Common myeloid progenitor, CD34-positive (primary cell): ENCODE measurements at regions not wholly inside any gene's neighbourhood (a gene's known extent, or its start where the extent isn't known, plus 50 kb on each side); places are given as distances from the start of the nearest gene placed in this dataset.

Experiments used
- CTCF ChIA-PET: fragments of 350-600 bp; sonication (Branson Sonifier 250); formaldehyde crosslinking; loops from one replicate; lab custom pipeline; 2021; ENCODE audit warnings: antibody characterized with exemption; lab: Charles Lee
- POLR2A ChIA-PET: fragments of 350-600 bp; sonication (Branson Sonifier 250); formaldehyde crosslinking; loops from one replicate; lab custom pipeline; 2021; ENCODE audit warnings: antibody characterized with exemption; lab: Charles Lee
- DNase-seq, 3 donors: peaks; one replicate each; pipeline versions ENCODE4 v3.0.0 to v3.0.0-alpha.2; 2013
- H3K27ac ChIP-seq, 2 experiments: 1 replicate in 1 of 2; 2 replicates in 1 of 2; pipeline ENCODE4 v1.7.0; 2013; ENCODE audit warnings: inconsistent platforms in 2 of 2, low read length in 2 of 2, mild to moderate bottlenecking in 2 of 2, low read depth in 1 of 2, moderate library complexity in 1 of 2; ENCODE audit not compliant: severe bottlenecking in 2 of 2, insufficient read depth in 1 of 2, poor library complexity in 1 of 2
- H3K27me3 ChIP-seq, 5 experiments: replicated peaks in 2 of 5; 1 replicate in 3 of 5; 2 replicates in 2 of 5; pipeline versions ENCODE4 v1.6.1 to v1.7.0; 2013; ENCODE audit warnings: low read length in 4 of 5, mild to moderate bottlenecking in 2 of 5, moderate library complexity in 2 of 5, inconsistent platforms in 1 of 5; ENCODE audit not compliant: insufficient read depth in 5 of 5, control insufficient read depth in 4 of 5
- H3K36me3 ChIP-seq, 4 experiments: 1 replicate in 2 of 4; 2 replicates in 2 of 4; pipeline versions ENCODE4 v1.6.1 to v1.7.0; 2013; ENCODE audit warnings: low read length in 3 of 4, control low read depth in 1 of 4, mild to moderate bottlenecking in 1 of 4; ENCODE audit not compliant: control insufficient read depth in 4 of 4, insufficient read depth in 4 of 4
- H3K4me1 ChIP-seq, 4 experiments: 1 replicate in 3 of 4; 2 replicates in 1 of 4; pipeline versions ENCODE4 v1.6.1 to v1.7.1; 2013; ENCODE audit warnings: low read length in 3 of 4, mild to moderate bottlenecking in 3 of 4, control low read depth in 1 of 4, inconsistent platforms in 1 of 4, moderate library complexity in 1 of 4; ENCODE audit not compliant: control insufficient read depth in 4 of 4, insufficient read depth in 4 of 4; ENCODE audit errors: control extremely low read depth in 1 of 4
- H3K4me3 ChIP-seq, 7 experiments: 1 replicate in 4 of 7; 2 replicates in 3 of 7; pipeline versions ENCODE4 v1.5.1 to v1.7.0; 2013; ENCODE audit warnings: mild to moderate bottlenecking in 7 of 7, low read length in 6 of 7, moderate library complexity in 6 of 7, inconsistent platforms in 2 of 7, low read depth in 2 of 7, control low read depth in 1 of 7; ENCODE audit not compliant: insufficient read depth in 4 of 7, control insufficient read depth in 1 of 7; ENCODE audit errors: extremely low read depth in 1 of 7
- H3K9me3 ChIP-seq, 5 experiments: 1 replicate in 4 of 5; 2 replicates in 1 of 5; pipeline versions ENCODE4 v1.6.1 to v1.7.1; 2013; ENCODE audit warnings: low read length in 4 of 5, mild to moderate bottlenecking in 2 of 5, inconsistent platforms in 1 of 5, low read depth in 1 of 5, moderate library complexity in 1 of 5; ENCODE audit not compliant: control insufficient read depth in 4 of 5, insufficient read depth in 2 of 5; ENCODE audit errors: control extremely low read depth in 1 of 5
- WGBS: methylation state at CpG from one replicate; pipeline ENCODE4 v1.1.5; 2013; ENCODE audit not compliant: insufficient coverage; 5-methylcytosine and 5-hydroxymethylcytosine counted together

DNA sequence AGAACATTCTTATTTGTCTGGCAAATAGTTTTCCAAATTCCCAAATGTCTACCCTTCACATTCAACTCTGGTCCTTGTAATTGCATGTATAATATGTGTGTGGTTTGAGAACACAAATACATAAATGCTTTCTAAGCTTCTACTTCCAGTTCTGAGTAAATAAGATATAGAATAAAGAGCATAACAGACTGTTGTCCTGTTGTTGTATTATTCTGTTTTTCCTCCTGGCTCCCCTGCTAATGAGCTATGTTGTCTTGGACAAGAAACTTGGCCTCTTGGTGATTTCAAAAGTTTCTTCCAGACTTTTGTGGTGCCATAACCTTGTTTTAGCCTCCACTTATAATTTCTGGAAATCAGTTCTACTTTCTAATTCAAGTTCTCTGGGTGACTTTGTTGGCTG lies 75.3 kb upstream of the USP38 start:
- H3K9me3 ChIP-seq, result no peaks in the 10 kb centered on the region
- no peaks in the 10 kb centered on the region for H3K4me1 ChIP-seq
- H3K36me3 ChIP-seq, result no peaks in the 10 kb centered on the region
- no peak overlapping the region for H3K27ac ChIP-seq
- H3K27me3 ChIP-seq, result no peaks in the 10 kb centered on the region
- ChIA-PET POLR2A (no interaction called here), CTCF (no interaction called here)
- H3K4me3 ChIP-seq, result no peak overlapping the region
- no peak for DNase-seq

DNA sequence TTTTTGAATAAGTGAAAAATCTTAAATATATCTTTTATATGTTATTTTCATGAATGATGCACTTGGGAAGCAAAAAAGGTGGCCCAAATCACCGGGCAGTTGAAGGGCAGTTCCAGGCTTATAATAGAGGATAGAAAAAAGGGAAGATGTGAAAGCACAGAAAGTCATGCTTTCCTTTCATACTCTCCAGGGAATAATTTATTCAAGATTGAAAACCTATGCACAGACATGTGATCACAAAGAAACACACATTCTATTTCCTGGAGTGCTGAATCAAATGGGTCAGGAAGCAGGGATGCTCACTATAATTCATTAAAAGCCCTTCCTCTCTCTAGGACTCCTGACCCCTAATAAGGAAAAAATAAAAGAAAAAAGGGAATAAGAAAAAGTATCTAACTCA lies 66.1 kb upstream of the USP38 start:
- no peaks in the 10 kb centered on the region for H3K4me1 ChIP-seq
- ChIA-PET POLR2A (no interaction called here), CTCF (no interaction called here)
- WGBS, result no CpG with 5 or more reads among the region's 1 CpG
- no peak for DNase-seq
- H3K9me3 ChIP-seq, result peaks cover 0 to 2% (median 0%) of the 10 kb centered on the region in 5 experiments
- no peaks in the 10 kb centered on the region for H3K27me3 ChIP-seq
- H3K27ac ChIP-seq, result no peak overlapping the region
- no peaks in the 10 kb centered on the region for H3K36me3 ChIP-seq
- H3K4me3 ChIP-seq, result no peak overlapping the region

DNA sequence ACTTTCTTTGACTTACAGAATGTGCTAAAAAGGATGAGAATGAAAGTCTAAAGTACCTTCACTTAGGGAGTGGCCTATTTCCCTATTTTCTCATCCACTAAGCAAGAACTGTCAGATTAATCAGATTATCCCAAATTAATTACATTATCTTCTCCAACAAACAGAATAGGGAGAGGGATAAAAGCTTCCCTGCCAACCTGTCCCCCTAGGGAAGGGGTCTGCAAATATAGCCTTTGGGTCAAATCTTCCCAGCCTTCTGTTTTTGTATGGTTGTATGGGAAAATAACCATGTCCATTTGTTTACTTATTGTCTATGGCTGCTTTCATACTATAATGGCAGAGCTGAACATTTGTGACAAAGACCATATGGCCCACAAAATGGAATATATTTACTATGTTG lies 57.1 kb upstream of the USP38 start:
- H3K36me3 ChIP-seq, result no peaks in the 10 kb centered on the region
- no peaks in the 10 kb centered on the region for H3K27me3 ChIP-seq
- no peaks in the 10 kb centered on the region for H3K4me1 ChIP-seq
- ChIA-PET POLR2A (no interaction called here), CTCF (no interaction called here)
- no peak overlapping the region for H3K27ac ChIP-seq
- no peak for DNase-seq
- H3K4me3 ChIP-seq, result no peak overlapping the region
- H3K9me3 ChIP-seq, result peaks cover 0 to 7% (median 0%) of the 10 kb centered on the region in 5 experiments

DNA sequence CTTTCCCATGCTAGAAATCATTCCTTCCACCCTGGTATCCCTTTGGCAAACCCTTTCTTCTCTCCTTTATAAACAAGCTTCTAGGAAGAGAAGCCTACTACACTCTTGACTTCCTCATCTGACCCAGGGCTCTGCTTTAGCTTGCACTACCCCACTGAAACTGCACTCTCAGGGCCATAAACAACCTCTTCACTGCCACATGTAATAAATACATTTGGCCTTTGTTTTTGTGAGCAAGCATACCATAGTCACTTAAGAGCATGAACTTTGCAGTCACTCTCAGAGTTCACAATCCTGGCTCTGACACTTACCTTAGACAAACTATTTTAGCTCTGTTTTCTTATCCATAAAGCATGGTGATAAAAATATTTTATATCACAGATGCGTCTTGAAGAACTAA lies 50.7 kb upstream of the USP38 start:
- DNase-seq, result no peak
- Histone ChIP-seq H3K4me1 (no peaks in the 10 kb centered on the region), H3K4me3 (no peak overlapping the region), H3K27me3 (no peaks in the 10 kb centered on the region), H3K9me3 (no peaks in the 10 kb centered on the region), H3K36me3 (no peaks in the 10 kb centered on the region), H3K27ac (no peak overlapping the region)
- POLR2A ChIA-PET, result no interaction called here
- WGBS, result no CpG with 5 or more reads among the region's 1 CpG
- CTCF ChIA-PET, result no interaction called here
